Upper lobe of right lung (tissue), 1 donor: ENCODE measurements at regions not wholly inside any gene's neighbourhood (a gene's known extent, or its start where the extent isn't known, plus 50 kb on each side); places are given as distances from the start of the nearest gene placed in this dataset.

Source experiments
- ATAC-seq: fragments of 200-7000 bp; cut with Tn5 transposase; one replicate; pipeline ENCODE4 v1.9.1; 2020; ENCODE audit warnings: mild to moderate bottlenecking, moderate library complexity
- DNase-seq: peaks from one replicate; pipeline ENCODE4 v3.0.0-alpha.2; 2020
- H3K27ac ChIP-seq: fragments of 200-600 bp; one replicate; pipeline ENCODE4 v1.8.0; 2022
- H3K27me3 ChIP-seq: fragments of 200-600 bp; one replicate; pipeline ENCODE4 v1.8.0; 2022; ENCODE audit warnings: mild to moderate bottlenecking
- H3K36me3 ChIP-seq: fragments of 200-600 bp; one replicate; pipeline ENCODE4 v1.8.0; 2022
- H3K4me1 ChIP-seq: fragments of 200-600 bp; one replicate; pipeline ENCODE4 v1.8.0; 2022
- H3K4me3 ChIP-seq: fragments of 200-600 bp; one replicate; pipeline ENCODE4 v1.8.0; 2022; ENCODE audit warnings: mild to moderate bottlenecking
- H3K9me3 ChIP-seq: fragments of 200-600 bp; one replicate; pipeline ENCODE4 v1.8.0; 2022
- CTCF ChIP-seq: fragments of 200-600 bp; IDR thresholded peaks from one replicate; pipeline ENCODE4 v1.8.0; 2022; ENCODE audit warnings: antibody characterized with exemption
- intact Hi-C: fragments of 100-400 bp; cut with DNase I; formaldehyde crosslinking; loops from one replicate; pipeline ENCODE4 v1.11.0; 2022
- donor health status: DM: no; HTN: yes; CAD: no; lungs with severe emphysema.

- intact Hi-C loops, result no loop called here
- TF ChIP-seq CTCF, result no peak
- no peak for ATAC-seq
These were observed 243.2 kb upstream of the KCNH7 start for GRCh38 chr2:163081754-163082153.

GRCh38 chr2:163077241-163077640 is 238.7 kb upstream of the KCNH7 start:
- Histone ChIP-seq H3K9me3 (no peaks in the 10 kb centered on the region), H3K27ac (no peak overlapping the region), H3K4me1 (no peaks in the 10 kb centered on the region), H3K27me3 (no peaks in the 10 kb centered on the region), H3K36me3 (no peaks in the 10 kb centered on the region), H3K4me3 (no peak overlapping the region)
- no peak for DNase-seq
- intact Hi-C loops, result no loop called here
- no peak for ATAC-seq
- TF ChIP-seq CTCF, result no peak

More at GRCh38 chr2:163081754-163082153, 243.2 kb upstream of the KCNH7 start:
- Histone ChIP-seq H3K4me3 (no peak overlapping the region), H3K4me1 (no peaks in the 10 kb centered on the region), H3K36me3 (no peaks in the 10 kb centered on the region), H3K27me3 (no peaks in the 10 kb centered on the region), H3K9me3 (peaks cover 4% of the 10 kb centered on the region), H3K27ac (no peak overlapping the region)
- no peak for DNase-seq

- TF ChIP-seq CTCF, result no peak
- H3K27ac ChIP-seq, result no peak overlapping the region
- no peaks in the 10 kb centered on the region for H3K9me3 ChIP-seq
- H3K4me3 ChIP-seq, result no peak overlapping the region
- intact Hi-C loops, result no loop called here
- no peak for ATAC-seq
- no peaks in the 10 kb centered on the region for H3K27me3 ChIP-seq
- no peak for DNase-seq
- no peaks in the 10 kb centered on the region for H3K4me1 ChIP-seq
- H3K36me3 ChIP-seq, result no peaks in the 10 kb centered on the region
These were observed 227.5 kb upstream of the KCNH7 start for GRCh38 chr2:163066085-163066484.

GRCh38 chr2:163062524-163062923 is 224.0 kb upstream of the KCNH7 start:
- no peak for ATAC-seq

GRCh38 chr2:163046615-163047014 is 208.0 kb upstream of the KCNH7 start:
- Histone ChIP-seq H3K27ac (no peak overlapping the region), H3K4me1 (no peaks in the 10 kb centered on the region), H3K36me3 (no peaks in the 10 kb centered on the region), H3K9me3 (no peaks in the 10 kb centered on the region), H3K4me3 (no peak overlapping the region), H3K27me3 (no peaks in the 10 kb centered on the region)
- no peak for ATAC-seq
- TF ChIP-seq CTCF, result no peak
- intact Hi-C loops, result no loop called here
- no peak for DNase-seq

More at GRCh38 chr2:163062524-163062923, 224.0 kb upstream of the KCNH7 start:
- H3K27me3 ChIP-seq, result no peaks in the 10 kb centered on the region
- H3K36me3 ChIP-seq, result no peaks in the 10 kb centered on the region
- no peaks in the 10 kb centered on the region for H3K4me1 ChIP-seq
- no peak overlapping the region for H3K27ac ChIP-seq
- no peaks in the 10 kb centered on the region for H3K9me3 ChIP-seq
- intact Hi-C loops, result no loop called here
- H3K4me3 ChIP-seq, result no peak overlapping the region
- DNase-seq, result no peak
- TF ChIP-seq CTCF, result no peak

GRCh38 chr2:163045830-163046229 is 207.3 kb upstream of the KCNH7 start:
- H3K27me3 ChIP-seq, result no peaks in the 10 kb centered on the region
- intact Hi-C loops, result no loop called here
- no peak for DNase-seq
- H3K4me1 ChIP-seq, result no peaks in the 10 kb centered on the region
- no peak overlapping the region for H3K4me3 ChIP-seq
- no peaks in the 10 kb centered on the region for H3K9me3 ChIP-seq
- H3K27ac ChIP-seq, result no peak overlapping the region
- ATAC-seq, result no peak
- H3K36me3 ChIP-seq, result no peaks in the 10 kb centered on the region
- TF ChIP-seq CTCF, result no peak
